ENCODE measurements at regions not wholly inside any gene's neighbourhood (a gene's known extent, or its start where the extent isn't known, plus 50 kb on each side); places are given as distances from the start of the nearest gene placed in this dataset.
"Not testable (repeated sequence)": the region's sequence is repeated elsewhere in the genome, so short reads cannot be mapped to it uniquely, and the experiment has no call there.

GRCh38 chr2:144014103-144014502, 505.8 kb downstream of the ZEB2 start:
- Histone ChIP-seq H3K27ac (ENCODE audit: low read depth, low read length) (no peak overlapping the region), H3K9me3 (ENCODE audit: control insufficient read depth, insufficient read depth, low read length) (no peaks in the 10 kb centered on the region), H3K4me1 (ENCODE audit: control insufficient read depth, insufficient read depth, low read length) (no peaks in the 10 kb centered on the region), H3K9ac (ENCODE audit: low read depth, low read length) (no peak overlapping the region), H3K4me3 (ENCODE audit: low read depth, low read length) (no peak overlapping the region), H3K36me3 (ENCODE audit: control insufficient read depth, insufficient read depth, low read length) (no peaks in the 10 kb centered on the region), H3K27me3 (ENCODE audit: control insufficient read depth, insufficient read depth, low read length) (no peaks in the 10 kb centered on the region)

DNA sequence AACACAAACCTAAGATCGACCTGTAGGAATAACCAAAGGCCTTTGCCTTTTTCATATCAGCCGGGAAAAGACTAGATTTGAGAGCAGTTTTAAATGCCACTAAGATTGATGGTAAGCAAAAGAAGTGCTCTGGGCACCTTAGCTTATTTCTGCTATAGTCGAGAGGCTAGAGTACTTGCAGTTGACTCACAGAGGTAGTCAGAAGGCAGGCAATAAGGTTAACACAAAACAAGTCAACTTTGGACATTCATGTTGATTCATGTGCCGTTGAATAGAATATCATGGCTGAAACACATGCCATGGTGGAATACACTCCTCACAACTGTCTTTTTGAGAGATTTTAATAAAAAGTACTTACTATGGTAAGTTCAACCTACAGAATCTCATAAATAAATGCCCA, 507.6 kb downstream of the ZEB2 start:
- Histone ChIP-seq H3K36me3 (ENCODE audit: control insufficient read depth, insufficient read depth, low read length) (no peaks in the 10 kb centered on the region), H3K9me3 (ENCODE audit: control insufficient read depth, insufficient read depth, low read length) (no peaks in the 10 kb centered on the region), H3K27ac (ENCODE audit: low read depth, low read length) (no peak overlapping the region), H3K4me1 (ENCODE audit: control insufficient read depth, insufficient read depth, low read length) (no peaks in the 10 kb centered on the region), H3K9ac (ENCODE audit: low read depth, low read length) (no peak overlapping the region), H3K27me3 (ENCODE audit: control insufficient read depth, insufficient read depth, low read length) (no peaks in the 10 kb centered on the region), H3K4me3 (ENCODE audit: low read depth, low read length) (no peak overlapping the region)

- no peaks in the 10 kb centered on the region for H3K4me1 ChIP-seq (ENCODE audit: control insufficient read depth, insufficient read depth, low read length)
- H3K9ac ChIP-seq (ENCODE audit: low read depth, low read length) = no peak overlapping the region
- H3K27me3 ChIP-seq (ENCODE audit: control insufficient read depth, insufficient read depth, low read length) = no peaks in the 10 kb centered on the region
- no peak overlapping the region for H3K27ac ChIP-seq (ENCODE audit: low read depth, low read length)
- no peaks in the 10 kb centered on the region for H3K36me3 ChIP-seq (ENCODE audit: control insufficient read depth, insufficient read depth, low read length)
- H3K4me3 ChIP-seq (ENCODE audit: low read depth, low read length) = no peak overlapping the region
- H3K9me3 ChIP-seq (ENCODE audit: control insufficient read depth, insufficient read depth, low read length) = no peaks in the 10 kb centered on the region
Observed at GRCh38 chr2:144011553-144011952, 508.4 kb downstream of the ZEB2 start.

GRCh38 chr2:144011098-144011497, 508.8 kb downstream of the ZEB2 start:
- Histone ChIP-seq H3K9ac (ENCODE audit: low read depth, low read length) (no peak overlapping the region), H3K4me1 (ENCODE audit: control insufficient read depth, insufficient read depth, low read length) (no peaks in the 10 kb centered on the region), H3K36me3 (ENCODE audit: control insufficient read depth, insufficient read depth, low read length) (no peaks in the 10 kb centered on the region), H3K9me3 (ENCODE audit: control insufficient read depth, insufficient read depth, low read length) (no peaks in the 10 kb centered on the region), H3K27ac (ENCODE audit: low read depth, low read length) (no peak overlapping the region), H3K27me3 (ENCODE audit: control insufficient read depth, insufficient read depth, low read length) (no peaks in the 10 kb centered on the region), H3K4me3 (ENCODE audit: low read depth, low read length) (no peak overlapping the region)

DNA sequence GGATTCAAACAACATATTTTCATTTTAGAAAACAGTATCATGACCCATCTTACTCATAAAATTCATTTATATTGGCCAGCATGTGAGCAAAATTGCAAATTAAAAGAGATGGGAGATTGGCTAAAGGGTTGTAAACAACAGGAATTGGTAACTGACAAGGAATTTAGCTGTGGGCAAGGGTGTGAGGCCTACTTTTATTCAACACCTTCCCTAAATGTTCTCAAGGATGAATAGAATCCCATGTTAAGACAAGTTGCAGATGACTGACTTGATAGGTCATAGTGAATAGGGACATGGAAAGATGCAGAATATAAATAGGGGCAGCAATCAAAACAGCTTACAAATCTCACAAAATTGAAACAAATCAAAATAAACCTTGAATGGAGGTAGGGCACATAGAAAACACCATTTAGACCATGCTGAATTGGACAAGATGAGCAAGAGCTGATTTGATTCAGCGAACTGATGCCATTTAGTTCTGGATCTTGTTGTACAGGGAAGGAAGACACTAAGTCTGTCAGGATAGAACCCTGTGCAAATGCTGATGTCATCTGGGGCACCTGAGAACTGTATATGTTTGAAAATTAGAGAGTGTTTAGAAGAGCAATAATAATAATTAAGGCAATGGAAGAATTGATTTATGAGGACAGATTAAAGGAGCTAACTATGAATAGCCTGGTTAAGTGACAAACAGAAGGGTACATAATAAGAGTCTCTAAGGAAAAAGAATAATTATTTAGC, 509.7 kb downstream of the ZEB2 start:
- Histone ChIP-seq H3K27me3 (ENCODE audit: control insufficient read depth, insufficient read depth, low read length) (no peaks in the 10 kb centered on the region), H3K36me3 (ENCODE audit: control insufficient read depth, insufficient read depth, low read length) (no peaks in the 10 kb centered on the region), H3K9me3 (ENCODE audit: control insufficient read depth, insufficient read depth, low read length) (no peaks in the 10 kb centered on the region), H3K27ac (ENCODE audit: low read depth, low read length) (no peak overlapping the region), H3K9ac (ENCODE audit: low read depth, low read length) (no peak overlapping the region), H3K4me1 (ENCODE audit: control insufficient read depth, insufficient read depth, low read length) (no peaks in the 10 kb centered on the region), H3K4me3 (ENCODE audit: low read depth, low read length) (no peak overlapping the region)

DNA sequence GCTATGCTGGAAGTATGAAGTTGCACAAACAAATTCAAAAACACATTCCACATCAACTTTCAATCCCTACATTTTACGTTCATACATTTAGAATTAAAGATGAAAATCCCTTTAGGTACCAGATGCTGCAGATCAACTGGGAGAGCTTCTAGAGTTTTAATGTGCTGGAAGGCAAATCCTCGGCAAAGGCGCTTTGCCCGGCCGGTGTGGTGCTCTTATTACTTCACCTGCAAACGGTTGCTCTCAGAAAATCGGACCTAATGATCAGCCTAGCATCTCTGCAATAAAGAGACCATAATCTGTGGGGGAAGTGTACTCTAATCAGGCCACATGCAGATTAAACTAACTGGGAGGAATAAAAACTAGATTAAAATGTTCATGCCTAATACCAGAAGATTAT, 513.8 kb downstream of the ZEB2 start:
- Histone ChIP-seq H3K4me3 (ENCODE audit: low read depth, low read length) (no peak overlapping the region), H3K9me3 (ENCODE audit: control insufficient read depth, insufficient read depth, low read length) (no peaks in the 10 kb centered on the region), H3K9ac (ENCODE audit: low read depth, low read length) (no peak overlapping the region), H3K4me1 (ENCODE audit: control insufficient read depth, insufficient read depth, low read length) (peaks cover 16% of the 10 kb centered on the region), H3K27me3 (ENCODE audit: control insufficient read depth, insufficient read depth, low read length) (no peaks in the 10 kb centered on the region), H3K27ac (ENCODE audit: low read depth, low read length) (no peak overlapping the region), H3K36me3 (ENCODE audit: control insufficient read depth, insufficient read depth, low read length) (no peaks in the 10 kb centered on the region)

DNA sequence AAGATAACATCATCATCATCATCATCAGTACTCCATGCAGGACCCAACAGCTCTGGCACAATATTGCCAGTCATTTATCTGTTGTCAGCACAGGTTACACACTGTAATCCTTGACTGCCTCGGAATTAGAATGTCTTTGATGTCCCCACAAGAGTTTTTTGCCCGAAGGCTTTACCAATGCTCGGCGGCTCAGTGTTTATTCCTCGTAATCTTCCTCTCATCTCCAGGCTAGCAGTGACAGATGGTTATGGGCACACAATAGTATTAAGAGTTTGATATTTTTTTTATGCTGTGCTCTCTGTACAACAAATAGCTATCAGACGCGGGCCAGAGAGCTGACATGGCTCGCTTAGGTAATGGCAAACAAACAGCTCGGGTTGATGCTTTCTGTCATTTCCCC, 515.2 kb downstream of the ZEB2 start:
- Histone ChIP-seq H3K27ac (ENCODE audit: low read depth, low read length) (no peak overlapping the region), H3K4me3 (ENCODE audit: low read depth, low read length) (no peak overlapping the region)

GRCh38 chr2:144003460-144004075, 516.4 kb downstream of the ZEB2 start:
- H3K9ac ChIP-seq (ENCODE audit: low read depth, low read length) = no peak overlapping the region
- H3K9me3 ChIP-seq (ENCODE audit: control insufficient read depth, insufficient read depth, low read length) = no peaks in the 10 kb centered on the region
- no peak overlapping the region for H3K27ac ChIP-seq (ENCODE audit: low read depth, low read length)
- no peaks in the 10 kb centered on the region for H3K36me3 ChIP-seq (ENCODE audit: control insufficient read depth, insufficient read depth, low read length)
- no peak overlapping the region for H3K4me3 ChIP-seq (ENCODE audit: low read depth, low read length)
- H3K27me3 ChIP-seq (ENCODE audit: control insufficient read depth, insufficient read depth, low read length) = no peaks in the 10 kb centered on the region
- peaks cover 16% of the 10 kb centered on the region for H3K4me1 ChIP-seq (ENCODE audit: control insufficient read depth, insufficient read depth, low read length)

More for the DNA sequence above, 515.2 kb downstream of the ZEB2 start:
- Histone ChIP-seq H3K36me3 (ENCODE audit: control insufficient read depth, insufficient read depth, low read length) (no peaks in the 10 kb centered on the region), H3K27me3 (ENCODE audit: control insufficient read depth, insufficient read depth, low read length) (no peaks in the 10 kb centered on the region), H3K9ac (ENCODE audit: low read depth, low read length) (no peak overlapping the region), H3K9me3 (ENCODE audit: control insufficient read depth, insufficient read depth, low read length) (no peaks in the 10 kb centered on the region), H3K4me1 (ENCODE audit: control insufficient read depth, insufficient read depth, low read length) (peaks cover 16% of the 10 kb centered on the region)

DNA sequence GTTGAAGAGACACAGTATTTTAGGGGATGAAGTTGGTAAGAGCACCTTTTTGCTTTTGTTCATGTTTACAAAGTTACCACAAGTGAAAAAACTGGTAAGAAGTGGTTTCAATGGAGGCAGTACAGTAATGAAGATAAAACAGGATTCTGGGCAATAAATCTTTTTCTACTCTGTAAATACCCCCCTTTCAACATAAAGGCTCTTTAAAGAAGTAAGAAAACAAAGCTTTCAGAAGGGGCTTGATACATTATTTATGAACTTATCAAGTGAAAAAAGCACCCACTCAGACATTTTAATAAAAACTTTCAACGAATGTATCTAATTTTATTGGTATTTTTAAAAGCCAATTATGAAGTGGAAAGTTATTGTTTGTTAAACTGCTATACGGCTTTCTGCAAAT, 522.9 kb downstream of the ZEB2 start:
- no peaks in the 10 kb centered on the region for H3K9me3 ChIP-seq (ENCODE audit: control insufficient read depth, insufficient read depth, low read length)
- H3K36me3 ChIP-seq (ENCODE audit: control insufficient read depth, insufficient read depth, low read length) = no peaks in the 10 kb centered on the region
- no peak overlapping the region for H3K9ac ChIP-seq (ENCODE audit: low read depth, low read length)
- peaks cover 4% of the 10 kb centered on the region; the same call in 1 of the 2 replicates for H3K4me1 ChIP-seq (ENCODE audit: control insufficient read depth, insufficient read depth, low read length)
- no peaks in the 10 kb centered on the region for H3K27me3 ChIP-seq (ENCODE audit: control insufficient read depth, insufficient read depth, low read length)
- no peak overlapping the region for H3K4me3 ChIP-seq (ENCODE audit: low read depth, low read length)
- H3K27ac ChIP-seq (ENCODE audit: low read depth, low read length) = no peak overlapping the region

DNA sequence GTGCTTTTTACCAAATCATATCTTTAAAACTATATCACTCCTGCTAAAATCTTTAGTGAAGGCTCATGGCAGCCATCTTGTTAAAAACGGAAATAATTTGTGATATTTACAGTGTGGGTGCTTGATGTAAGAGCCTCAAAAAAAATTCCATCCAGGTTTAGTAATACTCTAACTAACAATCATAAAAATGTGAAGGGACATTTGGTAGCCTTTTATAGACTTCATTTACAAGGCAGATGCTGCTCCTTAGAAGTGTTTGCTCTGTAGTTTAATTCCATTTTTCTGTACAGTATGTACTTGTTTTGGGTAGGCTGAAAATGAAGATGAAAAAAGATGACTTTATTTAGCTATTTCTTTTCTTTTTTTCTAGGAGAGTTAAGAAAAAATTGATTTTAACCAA, 525.0 kb downstream of the ZEB2 start:
- no peaks in the 10 kb centered on the region for H3K27me3 ChIP-seq (ENCODE audit: control insufficient read depth, insufficient read depth, low read length)
- peaks cover 4% of the 10 kb centered on the region; the same call in 1 of the 2 replicates for H3K4me1 ChIP-seq (ENCODE audit: control insufficient read depth, insufficient read depth, low read length)
- H3K9me3 ChIP-seq (ENCODE audit: control insufficient read depth, insufficient read depth, low read length) = peaks cover 11% of the 10 kb centered on the region
- no peak overlapping the region for H3K4me3 ChIP-seq (ENCODE audit: low read depth, low read length)
- no peak overlapping the region for H3K9ac ChIP-seq (ENCODE audit: low read depth, low read length)
- no peaks in the 10 kb centered on the region for H3K36me3 ChIP-seq (ENCODE audit: control insufficient read depth, insufficient read depth, low read length)
- H3K27ac ChIP-seq (ENCODE audit: low read depth, low read length) = no peak overlapping the region

DNA sequence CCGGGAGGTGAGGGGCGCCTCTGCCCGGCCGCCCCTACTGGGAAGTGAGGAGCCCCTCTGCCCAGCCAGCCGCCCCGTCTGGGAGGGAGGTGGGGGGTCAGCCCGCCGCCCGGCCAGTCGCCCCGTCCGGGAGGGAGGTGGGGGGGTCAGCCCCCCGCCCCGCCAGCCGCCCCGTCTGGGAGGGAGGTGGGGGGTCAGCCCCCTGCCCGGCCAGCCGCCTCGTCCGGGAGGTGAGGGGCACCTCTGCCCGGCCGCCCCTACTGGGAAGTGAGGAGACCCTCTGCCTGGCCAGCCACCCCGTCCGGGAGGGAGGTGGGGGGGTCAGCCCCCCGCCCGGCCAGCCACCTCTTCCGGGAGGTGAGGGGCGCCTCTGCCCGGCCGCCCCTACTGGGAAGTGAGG, 528.3 kb downstream of the ZEB2 start:
- not testable (repeated sequence) for H3K4me3 ChIP-seq (ENCODE audit: low read depth, low read length); H3K36me3 ChIP-seq (ENCODE audit: control insufficient read depth, insufficient read depth, low read length); H3K27me3 ChIP-seq (ENCODE audit: control insufficient read depth, insufficient read depth, low read length); H3K4me1 ChIP-seq (ENCODE audit: control insufficient read depth, insufficient read depth, low read length); H3K27ac ChIP-seq (ENCODE audit: low read depth, low read length); H3K9ac ChIP-seq (ENCODE audit: low read depth, low read length)
- peaks cover 11% of the 10 kb centered on the region for H3K9me3 ChIP-seq (ENCODE audit: control insufficient read depth, insufficient read depth, low read length)

All from HUES48 (cell line).